NCI-H2029 treated with DMSO at 0.1 percent for 48 hours (cell line): ENCODE measurements at regions not wholly inside any gene's neighbourhood (a gene's known extent, or its start where the extent isn't known, plus 50 kb on each side); places are given as distances from the start of the nearest gene placed in this dataset.
A peak's percentile ranks its signal among the peaks of the same experiment; 100 is the strongest.

Experiments used
- DNase-seq: peaks from one replicate; lab custom pipeline; 2025; lab: John Stamatoyannopoulos, UW

- DNase-seq: no peak
These were observed 448.8 kb upstream of the SETBP1 start for GRCh38 chr18:44231936-44232335.

GRCh38 chr18:44232500-44232899 lies 448.2 kb upstream of the SETBP1 start:
- DNase-seq: no peak

- no peak for DNase-seq
These were observed 442.2 kb upstream of the SETBP1 start for GRCh38 chr18:44238454-44238853.

- no peak for DNase-seq
These were observed 441.8 kb upstream of the SETBP1 start for GRCh38 chr18:44238911-44239310.

- DNase-seq: no peak
These were observed 439.7 kb upstream of the SETBP1 start for GRCh38 chr18:44241020-44241419.

- no peak for DNase-seq
These were observed 435.7 kb upstream of the SETBP1 start for GRCh38 chr18:44245019-44245418.

- DNase-seq: no peak
These were observed 434.7 kb upstream of the SETBP1 start for GRCh38 chr18:44246001-44246400.

- DNase-seq: no peak
These were observed 422.6 kb upstream of the SETBP1 start for GRCh38 chr18:44258086-44258485.

- DNase-seq: no peak
These were observed 422.1 kb upstream of the SETBP1 start for GRCh38 chr18:44258576-44258975.

GRCh38 chr18:44259610-44260009 lies 421.1 kb upstream of the SETBP1 start:
- DNase-seq: no peak

GRCh38 chr18:44265437-44265836 lies 415.3 kb upstream of the SETBP1 start:
- no peak for DNase-seq

- DNase-seq: no peak
These were observed 407.4 kb upstream of the SETBP1 start for GRCh38 chr18:44273298-44273697.

GRCh38 chr18:44280479-44280878 lies 400.2 kb upstream of the SETBP1 start:
- no peak for DNase-seq

GRCh38 chr18:44286049-44286448 lies 394.6 kb upstream of the SETBP1 start:
- no peak for DNase-seq

GRCh38 chr18:44290366-44290977 lies 390.2 kb upstream of the SETBP1 start:
- no peak for DNase-seq

GRCh38 chr18:44298566-44298965 lies 382.1 kb upstream of the SETBP1 start:
- DNase-seq: no peak

- no peak for DNase-seq
These were observed 371.5 kb upstream of the SETBP1 start for GRCh38 chr18:44309185-44309584.

- DNase-seq: no peak
These were observed 359.8 kb upstream of the SETBP1 start for GRCh38 chr18:44320619-44321460.

- no peak for DNase-seq
These were observed 358.7 kb upstream of the SETBP1 start for GRCh38 chr18:44321868-44322590.

GRCh38 chr18:44323125-44323524 lies 357.6 kb upstream of the SETBP1 start:
- DNase-seq: no peak

GRCh38 chr18:44324361-44324760 lies 356.3 kb upstream of the SETBP1 start:
- no peak for DNase-seq

- peak; percentile 0 for DNase-seq
These were observed 354.6 kb upstream of the SETBP1 start for GRCh38 chr18:44325903-44326635.
